GM21423 (cell line): ENCODE measurements at regions not wholly inside any gene's neighbourhood (a gene's known extent, or its start where the extent isn't known, plus 50 kb on each side); places are given as distances from the start of the nearest gene placed in this dataset.

Experiments used
- ATAC-seq: cut with Tn5 transposase; IDR thresholded peaks from one replicate; pipeline ENCODE4 v1.9.1; 2021; ENCODE audit warnings: mild to moderate bottlenecking, moderate library complexity; ENCODE audit not compliant: unreplicated experiment

- no peak for ATAC-seq
Observed at GRCh38 chr20:60867589-60867988, 384.5 kb upstream of the CDH4 start.

GRCh38 chr20:60868316-60868891 lies 383.7 kb upstream of the CDH4 start:
- no peak for ATAC-seq

GRCh38 chr20:60869087-60869486 lies 383.0 kb upstream of the CDH4 start:
- no peak for ATAC-seq

GRCh38 chr20:60869625-60870024 lies 382.4 kb upstream of the CDH4 start:
- ATAC-seq = no peak

GRCh38 chr20:60870040-60870439 lies 382.0 kb upstream of the CDH4 start:
- no peak for ATAC-seq

GRCh38 chr20:60872224-60872623 lies 379.8 kb upstream of the CDH4 start:
- ATAC-seq = no peak

GRCh38 chr20:60877071-60877857 lies 374.8 kb upstream of the CDH4 start:
- ATAC-seq = no peak

GRCh38 chr20:60882836-60883235 lies 369.2 kb upstream of the CDH4 start:
- no peak for ATAC-seq

- no peak for ATAC-seq
Observed at GRCh38 chr20:60883496-60883895, 368.6 kb upstream of the CDH4 start.

GRCh38 chr20:60884277-60884676 lies 367.8 kb upstream of the CDH4 start:
- ATAC-seq = no peak

- no peak for ATAC-seq
Observed at GRCh38 chr20:60888771-60889170, 363.3 kb upstream of the CDH4 start.

- no peak for ATAC-seq
Observed at GRCh38 chr20:60892095-60892813, 359.8 kb upstream of the CDH4 start.

- ATAC-seq = no peak
Observed at GRCh38 chr20:60894091-60894490, 358.0 kb upstream of the CDH4 start.

- ATAC-seq = no peak
Observed at GRCh38 chr20:60895363-60896079, 356.5 kb upstream of the CDH4 start.

- ATAC-seq = no peak
Observed at GRCh38 chr20:60897976-60898375, 354.1 kb upstream of the CDH4 start.

- no peak for ATAC-seq
Observed at GRCh38 chr20:60899320-60899719, 352.7 kb upstream of the CDH4 start.

GRCh38 chr20:60900618-60901017 lies 351.4 kb upstream of the CDH4 start:
- ATAC-seq = no peak

- ATAC-seq = no peak
Observed at GRCh38 chr20:60901831-60902230, 350.2 kb upstream of the CDH4 start.

- no peak for ATAC-seq
Observed at GRCh38 chr20:60903325-60903971, 348.6 kb upstream of the CDH4 start.

GRCh38 chr20:60904730-60905129 lies 347.3 kb upstream of the CDH4 start:
- no peak for ATAC-seq

GRCh38 chr20:60905919-60906318 lies 346.1 kb upstream of the CDH4 start:
- ATAC-seq = no peak
